ENCODE measurements at regions not wholly inside any gene's neighbourhood (a gene's known extent, or its start where the extent isn't known, plus 50 kb on each side); places are given as distances from the start of the nearest gene placed in this dataset.
"Not testable (repeated sequence)": the region's sequence is repeated elsewhere in the genome, so short reads cannot be mapped to it uniquely, and the experiment has no call there.

GRCh38 chr3:162978136-162978535 lies 1481.5 kb downstream of the OTOL1 start (continued):
- TF ChIP-seq ZNF512 (CRISPR knock-in tag; IDR thresholded peaks at IDR 0.05; ENCODE audit: borderline replicate concordance): no peak
- TF ChIP-seq GABPB1 (CRISPR knock-in tag; IDR thresholded peaks at IDR 0.05): no peak
- TF ChIP-seq JUN (CRISPR knock-in tag; IDR thresholded peaks at IDR 0.05): no peak
- TF ChIP-seq SOX15 (CRISPR knock-in tag; IDR thresholded peaks at IDR 0.05): no peak
- TF ChIP-seq TCF7 (CRISPR knock-in tag; IDR thresholded peaks at IDR 0.05; ENCODE audit: low read depth): no peak
- TF ChIP-seq GRHL2 (CRISPR knock-in tag; IDR thresholded peaks at IDR 0.05; ENCODE audit: insufficient replicate concordance, severe bottlenecking): no peak
- TF ChIP-seq ZNF396 (CRISPR knock-in tag; IDR thresholded peaks at IDR 0.05; ENCODE audit: borderline replicate concordance): no peak
- TF ChIP-seq TEAD1 (CRISPR knock-in tag; IDR thresholded peaks at IDR 0.05): no peak
- TF ChIP-seq FOXP1 (CRISPR knock-in tag; IDR thresholded peaks at IDR 0.05; ENCODE audit: borderline replicate concordance): no peak
- no peak for TF ChIP-seq SMAD3 (CRISPR knock-in tag; IDR thresholded peaks at IDR 0.05; ENCODE audit: borderline replicate concordance)

GRCh38 chr3:162984746-162985145 lies 1488.1 kb downstream of the OTOL1 start:
- Mint-ChIP-seq H3K9me3 (peaks cover 32% of the 10 kb centered on the region), H3K4me3 (no peak overlapping the region), H3K36me3 (peaks cover 31% of the 10 kb centered on the region), H3K27me3 (ENCODE audit: low read depth) (no peaks in the 10 kb centered on the region), H3K4me1 (0 out of 2 replicates have a peak, but pooled peaks cover 2% of the 10 kb centered on the region), H3K27ac (peak overlapping the region; percentile 24; the same call in 1 of the 2 replicates)
- ChIA-PET POLR2A (no interaction called here), CTCF (no interaction called here)
- no peak for DNase-seq (ENCODE audit: low spot score)
- ATAC-seq: peak; percentile 62
- TF ChIP-seq ZSCAN18 (CRISPR knock-in tag; IDR thresholded peaks at IDR 0.05): no peak
- no peak for TF ChIP-seq TCF7 (CRISPR knock-in tag; IDR thresholded peaks at IDR 0.05; ENCODE audit: low read depth)
- no peak for TF ChIP-seq ZNF671 (CRISPR knock-in tag; IDR thresholded peaks at IDR 0.05)
- no peak for TF ChIP-seq ZNF423 (CRISPR knock-in tag; IDR thresholded peaks at IDR 0.05)
- TF ChIP-seq SMAD4 (CRISPR knock-in tag; IDR thresholded peaks at IDR 0.05): no peak
- TF ChIP-seq KAT7 (CRISPR knock-in tag; IDR thresholded peaks at IDR 0.05; ENCODE audit: borderline replicate concordance): no peak
- no peak for TF ChIP-seq FOXP4 (CRISPR knock-in tag; IDR thresholded peaks at IDR 0.05)
- TF ChIP-seq NFE2L1 (CRISPR knock-in tag; IDR thresholded peaks at IDR 0.05): no peak
- TF ChIP-seq IRF1 (CRISPR knock-in tag; IDR thresholded peaks at IDR 0.05): no peak
- no peak for TF ChIP-seq GRHL2 (CRISPR knock-in tag; IDR thresholded peaks at IDR 0.05; ENCODE audit: insufficient replicate concordance, severe bottlenecking)
- TF ChIP-seq SP1 (CRISPR knock-in tag; conservative IDR thresholded peaks at IDR 0.05): no peak

- POLR2A ChIA-PET; ATAC-seq; H3K27ac Mint-ChIP-seq; H3K27me3 Mint-ChIP-seq (ENCODE audit: low read depth); H3K4me3 Mint-ChIP-seq; DNase-seq (ENCODE audit: low spot score); H3K4me1 Mint-ChIP-seq; CTCF ChIA-PET: not testable (repeated sequence)
- peaks cover 25% of the 10 kb centered on the region for H3K9me3 Mint-ChIP-seq
- peaks cover 26% of the 10 kb centered on the region for H3K36me3 Mint-ChIP-seq
Measured at GRCh38 chr3:162987085-162987794, 1490.6 kb downstream of the OTOL1 start.

Data from WTC11 (cell line).